Activated B cell treated with CpG ODN at 0.5 μM for 24 hours (primary cell): ENCODE measurements at regions not wholly inside any gene's neighbourhood (a gene's known extent, or its start where the extent isn't known, plus 50 kb on each side); places are given as distances from the start of the nearest gene placed in this dataset.
"Not testable (repeated sequence)": the region's sequence is repeated elsewhere in the genome, so short reads cannot be mapped to it uniquely, and the experiment has no call there.

ENCODE experiments used
- ATAC-seq: fragments of 200-7000 bp; cut with Tn5 transposase; one replicate; pipeline ENCODE4 v1.10.0; 2021; ENCODE audit warnings: low read depth, mild to moderate bottlenecking, moderate library complexity
- CTCF ChIA-PET: fragments of 350-600 bp; sonication (Branson Sonifier 250); formaldehyde crosslinking; loops from one replicate; lab custom pipeline; 2021; ENCODE audit warnings: antibody characterized with exemption; lab: Charles Lee
- POLR2A ChIA-PET: fragments of 350-600 bp; sonication (Branson Sonifier 250); formaldehyde crosslinking; loops from one replicate; lab custom pipeline; 2021; ENCODE audit warnings: antibody characterized with exemption; lab: Charles Lee
- DNase-seq: peaks from one replicate; pipeline ENCODE4 v3.0.0; 2022
- H3K27ac Mint-ChIP-seq: one replicate; pipeline ENCODE4 v1.8.0; 2020; ENCODE audit warnings: mixed read lengths
- H3K27me3 Mint-ChIP-seq: one replicate; pipeline ENCODE4 v1.8.0; 2021; ENCODE audit warnings: mixed read lengths
- H3K36me3 Mint-ChIP-seq: one replicate; pipeline ENCODE4 v1.8.0; 2021; ENCODE audit warnings: low read depth, mixed read lengths
- H3K4me1 Mint-ChIP-seq: one replicate; pipeline ENCODE4 v1.8.0; 2021; ENCODE audit warnings: mixed read lengths
- H3K4me3 Mint-ChIP-seq: one replicate; pipeline ENCODE4 v1.8.0; 2020; ENCODE audit warnings: mild to moderate bottlenecking, mixed read lengths
- H3K9me3 Mint-ChIP-seq: one replicate; pipeline ENCODE4 v1.8.0; 2020; ENCODE audit warnings: mixed read lengths
- intact Hi-C: fragments of 100-400 bp; cut with micrococcal nuclease; formaldehyde crosslinking; loops from one replicate; pipeline ENCODE4 v1.15.1; 2024
- TF ChIP-seq, protein P1 (sequence below): fragments of 200-600 bp; IDR thresholded peaks from one replicate; pipeline ENCODE4 v1.8.0; 2022; ENCODE audit warnings: antibody characterized with exemption, mild to moderate bottlenecking

- H3K4me1 Mint-ChIP-seq = no peaks in the 10 kb centered on the region
- no peaks in the 10 kb centered on the region for H3K36me3 Mint-ChIP-seq
- H3K27ac Mint-ChIP-seq = no peak overlapping the region
- H3K9me3 Mint-ChIP-seq = no peaks in the 10 kb centered on the region
- no peaks in the 10 kb centered on the region for H3K27me3 Mint-ChIP-seq
- ChIA-PET POLR2A (no interaction called here), CTCF (no interaction called here)
- DNase-seq (no peak), ATAC-seq (no peak)
- intact Hi-C loops = no loop called here
- TF ChIP-seq, protein P1, sequence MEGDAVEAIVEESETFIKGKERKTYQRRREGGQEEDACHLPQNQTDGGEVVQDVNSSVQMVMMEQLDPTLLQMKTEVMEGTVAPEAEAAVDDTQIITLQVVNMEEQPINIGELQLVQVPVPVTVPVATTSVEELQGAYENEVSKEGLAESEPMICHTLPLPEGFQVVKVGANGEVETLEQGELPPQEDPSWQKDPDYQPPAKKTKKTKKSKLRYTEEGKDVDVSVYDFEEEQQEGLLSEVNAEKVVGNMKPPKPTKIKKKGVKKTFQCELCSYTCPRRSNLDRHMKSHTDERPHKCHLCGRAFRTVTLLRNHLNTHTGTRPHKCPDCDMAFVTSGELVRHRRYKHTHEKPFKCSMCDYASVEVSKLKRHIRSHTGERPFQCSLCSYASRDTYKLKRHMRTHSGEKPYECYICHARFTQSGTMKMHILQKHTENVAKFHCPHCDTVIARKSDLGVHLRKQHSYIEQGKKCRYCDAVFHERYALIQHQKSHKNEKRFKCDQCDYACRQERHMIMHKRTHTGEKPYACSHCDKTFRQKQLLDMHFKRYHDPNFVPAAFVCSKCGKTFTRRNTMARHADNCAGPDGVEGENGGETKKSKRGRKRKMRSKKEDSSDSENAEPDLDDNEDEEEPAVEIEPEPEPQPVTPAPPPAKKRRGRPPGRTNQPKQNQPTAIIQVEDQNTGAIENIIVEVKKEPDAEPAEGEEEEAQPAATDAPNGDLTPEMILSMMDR = no peak
- no peak overlapping the region for H3K4me3 Mint-ChIP-seq
Observed at GRCh38 chr21:7916329-7917303, 2604.8 kb upstream of the TPTE start.

DNA sequence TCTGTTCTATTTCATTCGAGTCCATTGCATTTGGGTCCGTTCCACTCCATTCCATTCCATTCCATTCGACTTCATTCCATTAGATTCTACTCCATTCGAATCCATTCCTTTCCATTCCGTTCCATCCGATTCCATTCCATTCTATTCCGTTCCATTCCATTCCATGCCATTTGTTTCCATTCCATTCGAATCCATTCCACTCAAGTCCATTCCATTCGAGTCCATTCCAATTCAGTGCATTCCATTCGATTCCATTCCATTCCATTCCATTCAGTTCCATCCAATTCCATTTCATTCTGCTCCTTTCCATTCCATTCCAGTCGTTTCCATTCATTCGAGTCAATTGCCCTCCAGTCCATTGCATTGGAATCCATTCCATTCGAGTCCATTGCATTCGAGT is 2603.7 kb upstream of the TPTE start:
- POLR2A ChIA-PET = no interaction called here
- no peak for ATAC-seq
- Mint-ChIP-seq H3K4me3 (no peak overlapping the region), H3K36me3 (no peaks in the 10 kb centered on the region), H3K27me3 (no peaks in the 10 kb centered on the region), H3K27ac (no peak overlapping the region), H3K4me1 (no peaks in the 10 kb centered on the region), H3K9me3 (no peaks in the 10 kb centered on the region)
- intact Hi-C loops = no loop called here
- no peak for DNase-seq
- CTCF ChIA-PET = no interaction called here
- TF ChIP-seq, protein P1 = no peak

- H3K27me3 Mint-ChIP-seq, DNase-seq, CTCF ChIA-PET, H3K27ac Mint-ChIP-seq, POLR2A ChIA-PET, H3K4me3 Mint-ChIP-seq, H3K4me1 Mint-ChIP-seq, H3K36me3 Mint-ChIP-seq, intact Hi-C loops, ATAC-seq: not testable (repeated sequence)
- H3K9me3 Mint-ChIP-seq = peaks cover 60% of the 10 kb centered on the region
Observed at GRCh38 chr21:7925918-7926582, 2595.3 kb upstream of the TPTE start.

GRCh38 chr21:7928528-7928927 is 2592.9 kb upstream of the TPTE start:
- H3K36me3 Mint-ChIP-seq, H3K27me3 Mint-ChIP-seq, H3K4me3 Mint-ChIP-seq, H3K27ac Mint-ChIP-seq, CTCF ChIA-PET, H3K4me1 Mint-ChIP-seq, intact Hi-C loops, POLR2A ChIA-PET, ATAC-seq, DNase-seq: not testable (repeated sequence)
- H3K9me3 Mint-ChIP-seq = peaks cover 83% of the 10 kb centered on the region

- DNase-seq, H3K27ac Mint-ChIP-seq, POLR2A ChIA-PET, H3K36me3 Mint-ChIP-seq, intact Hi-C loops, CTCF ChIA-PET, H3K27me3 Mint-ChIP-seq, H3K4me1 Mint-ChIP-seq, H3K4me3 Mint-ChIP-seq, ATAC-seq: not testable (repeated sequence)
- peaks cover 94% of the 10 kb centered on the region for H3K9me3 Mint-ChIP-seq
Observed at GRCh38 chr21:7929586-7929985, 2591.8 kb upstream of the TPTE start.

- H3K36me3 Mint-ChIP-seq, CTCF ChIA-PET, H3K4me1 Mint-ChIP-seq, H3K27me3 Mint-ChIP-seq, intact Hi-C loops, DNase-seq, H3K27ac Mint-ChIP-seq, H3K4me3 Mint-ChIP-seq, ATAC-seq, POLR2A ChIA-PET: not testable (repeated sequence)
- H3K9me3 Mint-ChIP-seq = peaks cover 96% of the 10 kb centered on the region
Observed at GRCh38 chr21:7930445-7930844, 2590.9 kb upstream of the TPTE start.

DNA sequence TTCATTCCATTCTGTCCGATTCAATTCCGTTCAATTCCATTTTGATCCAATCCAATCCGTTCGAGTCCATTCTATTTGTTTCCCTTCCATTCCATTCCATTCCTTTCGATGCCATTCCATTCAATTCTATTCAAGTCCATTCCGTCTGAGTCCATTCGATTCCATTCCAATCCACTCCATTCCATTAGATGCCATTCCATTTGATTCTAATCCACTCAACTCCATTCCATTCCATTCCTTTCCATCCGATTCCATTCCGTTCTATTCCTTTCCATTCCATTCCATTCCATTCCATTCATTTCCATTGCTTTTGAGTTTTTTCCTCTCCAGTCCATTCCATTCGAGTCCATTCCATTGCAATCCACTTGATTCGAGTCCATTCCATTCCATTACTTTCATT is 2589.3 kb upstream of the TPTE start:
- ATAC-seq, CTCF ChIA-PET, intact Hi-C loops, H3K27me3 Mint-ChIP-seq, H3K4me1 Mint-ChIP-seq, H3K4me3 Mint-ChIP-seq, H3K27ac Mint-ChIP-seq, DNase-seq, H3K36me3 Mint-ChIP-seq, POLR2A ChIA-PET: not testable (repeated sequence)
- H3K9me3 Mint-ChIP-seq = peaks cover 97% of the 10 kb centered on the region
